Activated T-cell treated with anti-CD3 and anti-CD28 coated beads for 24 hours (primary cell): ENCODE measurements at regions not wholly inside any gene's neighbourhood (a gene's known extent, or its start where the extent isn't known, plus 50 kb on each side); places are given as distances from the start of the nearest gene placed in this dataset.

Experiments used
- DNase-seq: peaks from one replicate; pipeline ENCODE4 v3.0.0-alpha.2; 2020; ENCODE audit warnings: low read depth

- DNase-seq = no peak
These were observed 162.3 kb upstream of the ZEB2 start for GRCh38 chr2:144682248-144682647.

GRCh38 chr2:144681389-144681788 lies 161.5 kb upstream of the ZEB2 start:
- DNase-seq = no peak

GRCh38 chr2:144679942-144680341 lies 160.0 kb upstream of the ZEB2 start:
- no peak for DNase-seq

- no peak for DNase-seq
These were observed 158.8 kb upstream of the ZEB2 start for GRCh38 chr2:144678736-144679135.

GRCh38 chr2:144675731-144676130 lies 155.8 kb upstream of the ZEB2 start:
- no peak for DNase-seq

- no peak for DNase-seq
These were observed 155.4 kb upstream of the ZEB2 start for GRCh38 chr2:144675331-144675730.

GRCh38 chr2:144674071-144674470 lies 154.2 kb upstream of the ZEB2 start:
- no peak for DNase-seq

GRCh38 chr2:144673456-144673855 lies 153.5 kb upstream of the ZEB2 start:
- DNase-seq = no peak

- DNase-seq = no peak
These were observed 152.0 kb upstream of the ZEB2 start for GRCh38 chr2:144671695-144672455.

- DNase-seq = no peak
These were observed 150.8 kb upstream of the ZEB2 start for GRCh38 chr2:144670738-144671137.

- DNase-seq = no peak
These were observed 150.2 kb upstream of the ZEB2 start for GRCh38 chr2:144670080-144670479.

GRCh38 chr2:144669196-144669987 lies 149.5 kb upstream of the ZEB2 start:
- no peak for DNase-seq

GRCh38 chr2:144668493-144669110 lies 148.7 kb upstream of the ZEB2 start:
- DNase-seq = no peak

- DNase-seq = no peak
These were observed 146.1 kb upstream of the ZEB2 start for GRCh38 chr2:144666032-144666431.

- DNase-seq = no peak
These were observed 143.3 kb upstream of the ZEB2 start for GRCh38 chr2:144663207-144663606.

- DNase-seq = no peak
These were observed 140.8 kb upstream of the ZEB2 start for GRCh38 chr2:144660518-144661316.

GRCh38 chr2:144659731-144660275 lies 139.9 kb upstream of the ZEB2 start:
- DNase-seq = peak; percentile 13

GRCh38 chr2:144654523-144654922 lies 134.6 kb upstream of the ZEB2 start:
- DNase-seq = no peak

GRCh38 chr2:144650907-144651306 lies 131.0 kb upstream of the ZEB2 start:
- no peak for DNase-seq

- no peak for DNase-seq
These were observed 129.0 kb upstream of the ZEB2 start for GRCh38 chr2:144648837-144649465.

- no peak for DNase-seq
These were observed 125.3 kb upstream of the ZEB2 start for GRCh38 chr2:144645083-144645778.
